ENCODE measurements at regions not wholly inside any gene's neighbourhood (a gene's known extent, or its start where the extent isn't known, plus 50 kb on each side); places are given as distances from the start of the nearest gene placed in this dataset.

GRCh38 chr13:87999240-87999700, 328.1 kb downstream of the SLITRK5 start:
- H3K27me3 ChIP-seq (ENCODE audit: insufficient read depth, poor library complexity, severe bottlenecking) = no peaks in the 10 kb centered on the region
- DNase-seq (ENCODE audit: low read depth in 1 of 2, low spot score in 1 of 2) = no peak
- H3K27ac ChIP-seq (replicated peaks) = no peak overlapping the region
- no peak overlapping the region for H3K4me3 ChIP-seq (replicated peaks; ENCODE audit: insufficient read depth, low read length)
- TF ChIP-seq GABPA (IDR thresholded peaks at IDR 0.05; ENCODE audit: low read depth) (no peak), POLR2AphosphoS5 (IDR thresholded peaks at IDR 0.05; ENCODE audit: low read depth) (no peak), SPI1 (IDR thresholded peaks at IDR 0.05; ENCODE audit: borderline replicate concordance, low read depth) (no peak)
- TF ChIP-seq, protein P1, sequence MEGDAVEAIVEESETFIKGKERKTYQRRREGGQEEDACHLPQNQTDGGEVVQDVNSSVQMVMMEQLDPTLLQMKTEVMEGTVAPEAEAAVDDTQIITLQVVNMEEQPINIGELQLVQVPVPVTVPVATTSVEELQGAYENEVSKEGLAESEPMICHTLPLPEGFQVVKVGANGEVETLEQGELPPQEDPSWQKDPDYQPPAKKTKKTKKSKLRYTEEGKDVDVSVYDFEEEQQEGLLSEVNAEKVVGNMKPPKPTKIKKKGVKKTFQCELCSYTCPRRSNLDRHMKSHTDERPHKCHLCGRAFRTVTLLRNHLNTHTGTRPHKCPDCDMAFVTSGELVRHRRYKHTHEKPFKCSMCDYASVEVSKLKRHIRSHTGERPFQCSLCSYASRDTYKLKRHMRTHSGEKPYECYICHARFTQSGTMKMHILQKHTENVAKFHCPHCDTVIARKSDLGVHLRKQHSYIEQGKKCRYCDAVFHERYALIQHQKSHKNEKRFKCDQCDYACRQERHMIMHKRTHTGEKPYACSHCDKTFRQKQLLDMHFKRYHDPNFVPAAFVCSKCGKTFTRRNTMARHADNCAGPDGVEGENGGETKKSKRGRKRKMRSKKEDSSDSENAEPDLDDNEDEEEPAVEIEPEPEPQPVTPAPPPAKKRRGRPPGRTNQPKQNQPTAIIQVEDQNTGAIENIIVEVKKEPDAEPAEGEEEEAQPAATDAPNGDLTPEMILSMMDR (IDR thresholded peaks at IDR 0.05; ENCODE audit: insufficient read depth, low read length) = no peak
- TF ChIP-seq, protein P2, sequence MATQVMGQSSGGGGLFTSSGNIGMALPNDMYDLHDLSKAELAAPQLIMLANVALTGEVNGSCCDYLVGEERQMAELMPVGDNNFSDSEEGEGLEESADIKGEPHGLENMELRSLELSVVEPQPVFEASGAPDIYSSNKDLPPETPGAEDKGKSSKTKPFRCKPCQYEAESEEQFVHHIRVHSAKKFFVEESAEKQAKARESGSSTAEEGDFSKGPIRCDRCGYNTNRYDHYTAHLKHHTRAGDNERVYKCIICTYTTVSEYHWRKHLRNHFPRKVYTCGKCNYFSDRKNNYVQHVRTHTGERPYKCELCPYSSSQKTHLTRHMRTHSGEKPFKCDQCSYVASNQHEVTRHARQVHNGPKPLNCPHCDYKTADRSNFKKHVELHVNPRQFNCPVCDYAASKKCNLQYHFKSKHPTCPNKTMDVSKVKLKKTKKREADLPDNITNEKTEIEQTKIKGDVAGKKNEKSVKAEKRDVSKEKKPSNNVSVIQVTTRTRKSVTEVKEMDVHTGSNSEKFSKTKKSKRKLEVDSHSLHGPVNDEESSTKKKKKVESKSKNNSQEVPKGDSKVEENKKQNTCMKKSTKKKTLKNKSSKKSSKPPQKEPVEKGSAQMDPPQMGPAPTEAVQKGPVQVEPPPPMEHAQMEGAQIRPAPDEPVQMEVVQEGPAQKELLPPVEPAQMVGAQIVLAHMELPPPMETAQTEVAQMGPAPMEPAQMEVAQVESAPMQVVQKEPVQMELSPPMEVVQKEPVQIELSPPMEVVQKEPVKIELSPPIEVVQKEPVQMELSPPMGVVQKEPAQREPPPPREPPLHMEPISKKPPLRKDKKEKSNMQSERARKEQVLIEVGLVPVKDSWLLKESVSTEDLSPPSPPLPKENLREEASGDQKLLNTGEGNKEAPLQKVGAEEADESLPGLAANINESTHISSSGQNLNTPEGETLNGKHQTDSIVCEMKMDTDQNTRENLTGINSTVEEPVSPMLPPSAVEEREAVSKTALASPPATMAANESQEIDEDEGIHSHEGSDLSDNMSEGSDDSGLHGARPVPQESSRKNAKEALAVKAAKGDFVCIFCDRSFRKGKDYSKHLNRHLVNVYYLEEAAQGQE (IDR thresholded peaks at IDR 0.05; ENCODE audit: insufficient replicate concordance, low read depth) = no peak

GRCh38 chr13:87999788-88000187, 328.6 kb downstream of the SLITRK5 start:
- no peaks in the 10 kb centered on the region for H3K27me3 ChIP-seq (ENCODE audit: insufficient read depth, poor library complexity, severe bottlenecking)
- TF ChIP-seq GABPA (IDR thresholded peaks at IDR 0.05; ENCODE audit: low read depth) = no peak
- TF ChIP-seq, protein P1 (IDR thresholded peaks at IDR 0.05; ENCODE audit: insufficient read depth, low read length) = no peak
- TF ChIP-seq, protein P2 (IDR thresholded peaks at IDR 0.05; ENCODE audit: insufficient replicate concordance, low read depth) = no peak
- no peak for TF ChIP-seq POLR2AphosphoS5 (IDR thresholded peaks at IDR 0.05; ENCODE audit: low read depth)
- TF ChIP-seq SPI1 (IDR thresholded peaks at IDR 0.05; ENCODE audit: borderline replicate concordance, low read depth) = no peak
- H3K27ac ChIP-seq (replicated peaks) = no peak overlapping the region
- no peak overlapping the region for H3K4me3 ChIP-seq (replicated peaks; ENCODE audit: insufficient read depth, low read length)
- DNase-seq (ENCODE audit: low read depth in 1 of 2, low spot score in 1 of 2) = no peak

- DNase-seq (ENCODE audit: low read depth in 1 of 2, low spot score in 1 of 2) = no peak
- Histone ChIP-seq H3K27me3 (ENCODE audit: insufficient read depth, poor library complexity, severe bottlenecking) (no peaks in the 10 kb centered on the region), H3K27ac (replicated peaks) (no peak overlapping the region), H3K4me3 (replicated peaks; ENCODE audit: insufficient read depth, low read length) (no peak overlapping the region)
- TF ChIP-seq POLR2AphosphoS5 (IDR thresholded peaks at IDR 0.05; ENCODE audit: low read depth) = no peak
- TF ChIP-seq, protein P1 (IDR thresholded peaks at IDR 0.05; ENCODE audit: insufficient read depth, low read length) = no peak
- no peak for TF ChIP-seq GABPA (IDR thresholded peaks at IDR 0.05; ENCODE audit: low read depth)
- no peak for TF ChIP-seq SPI1 (IDR thresholded peaks at IDR 0.05; ENCODE audit: borderline replicate concordance, low read depth)
- TF ChIP-seq, protein P2 (IDR thresholded peaks at IDR 0.05; ENCODE audit: insufficient replicate concordance, low read depth) = no peak
These were observed 329.1 kb downstream of the SLITRK5 start for GRCh38 chr13:88000239-88000638.
